Psoas muscle (tissue), 7 donors: ENCODE measurements at regions not wholly inside any gene's neighbourhood (a gene's known extent, or its start where the extent isn't known, plus 50 kb on each side); places are given as distances from the start of the nearest gene placed in this dataset.

ENCODE experiments used
- ATAC-seq, 4 donors: fragments of 200-7000 bp; cut with Tn5 transposase; one replicate each; pipeline ENCODE4 v1.9.1; 2020; ENCODE audit warnings: moderate library complexity in 3 of 4, mild to moderate bottlenecking in 2 of 4
- DNase-seq, 2 donors: peaks; one replicate each; pipeline ENCODE4 v3.0.0-alpha.2; 2020
- H3K27ac ChIP-seq: fragments of 200-600 bp; one replicate; pipeline ENCODE4 v1.8.0; 2022
- H3K27me3 ChIP-seq, 3 donors: fragments of 200-600 bp in 1 of 3; one replicate each; pipeline versions ENCODE4 v1.6.1 to v1.8.0; 2013 to 2022; ENCODE audit warnings: low read length in 2 of 3, mild to moderate bottlenecking in 2 of 3, moderate library complexity in 1 of 3; ENCODE audit not compliant: insufficient read depth in 3 of 3
- H3K36me3 ChIP-seq, 2 donors: fragments of 200-600 bp in 1 of 2; one replicate each; pipeline versions ENCODE4 v1.6.1 to v1.8.0; 2013 to 2022; ENCODE audit warnings: low read depth in 1 of 2, mild to moderate bottlenecking in 1 of 2, moderate library complexity in 1 of 2; ENCODE audit not compliant: insufficient read depth in 1 of 2
- H3K4me1 ChIP-seq: fragments of 200-600 bp; one replicate; pipeline ENCODE4 v1.8.0; 2022
- H3K4me3 ChIP-seq: fragments of 200-600 bp; one replicate; pipeline ENCODE4 v1.8.0; 2022; ENCODE audit warnings: mild to moderate bottlenecking
- H3K9me3 ChIP-seq: fragments of 200-600 bp; one replicate; pipeline ENCODE4 v1.8.0; 2022
- WGBS, 3 donors: extraction: QIAGEN DNeasy Blood & Tissue Kit; methylation state at CpG; one replicate each; pipeline versions ENCODE4 v1.1.6 to v1.1.7; 2013; 5-methylcytosine and 5-hydroxymethylcytosine counted together
- intact Hi-C, 2 donors: fragments of 100-400 bp; cut with DNase I; formaldehyde crosslinking; loops; one replicate each; pipeline versions ENCODE4 v1.11.0 to v1.14.2; 2022
- TF ChIP-seq, protein P1 (sequence below): fragments of 200-600 bp; IDR thresholded peaks from one replicate; pipeline ENCODE4 v1.8.0; 2022; ENCODE audit warnings: antibody characterized with exemption
- donor health status: healthy with polysubstance abuse.
- donor health status: DM: no; HTN: no; CAD: no; lungs with moderate emphysema.
- donor health status: Bipolar disorder and iron deficiency.
- donor health status: healthy.
- donor health status: DM: yes; HTN: yes; CAD: no.
- donor health status: DM: no; HTN: no; CAD: no.
- donor health status: DM: yes; HTN: yes; CAD: no.

GRCh38 chr2:6064757-6065156, 372.6 kb downstream of the SOX11 start:
- no peaks in the 10 kb centered on the region for H3K27me3 ChIP-seq
- TF ChIP-seq, protein P1, sequence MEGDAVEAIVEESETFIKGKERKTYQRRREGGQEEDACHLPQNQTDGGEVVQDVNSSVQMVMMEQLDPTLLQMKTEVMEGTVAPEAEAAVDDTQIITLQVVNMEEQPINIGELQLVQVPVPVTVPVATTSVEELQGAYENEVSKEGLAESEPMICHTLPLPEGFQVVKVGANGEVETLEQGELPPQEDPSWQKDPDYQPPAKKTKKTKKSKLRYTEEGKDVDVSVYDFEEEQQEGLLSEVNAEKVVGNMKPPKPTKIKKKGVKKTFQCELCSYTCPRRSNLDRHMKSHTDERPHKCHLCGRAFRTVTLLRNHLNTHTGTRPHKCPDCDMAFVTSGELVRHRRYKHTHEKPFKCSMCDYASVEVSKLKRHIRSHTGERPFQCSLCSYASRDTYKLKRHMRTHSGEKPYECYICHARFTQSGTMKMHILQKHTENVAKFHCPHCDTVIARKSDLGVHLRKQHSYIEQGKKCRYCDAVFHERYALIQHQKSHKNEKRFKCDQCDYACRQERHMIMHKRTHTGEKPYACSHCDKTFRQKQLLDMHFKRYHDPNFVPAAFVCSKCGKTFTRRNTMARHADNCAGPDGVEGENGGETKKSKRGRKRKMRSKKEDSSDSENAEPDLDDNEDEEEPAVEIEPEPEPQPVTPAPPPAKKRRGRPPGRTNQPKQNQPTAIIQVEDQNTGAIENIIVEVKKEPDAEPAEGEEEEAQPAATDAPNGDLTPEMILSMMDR = no peak
- H3K27ac ChIP-seq = no peak overlapping the region
- H3K4me1 ChIP-seq = no peaks in the 10 kb centered on the region
- H3K9me3 ChIP-seq = no peaks in the 10 kb centered on the region
- 60 to 74% (median 67%) methylated on average over 2 of the region's 2 CpGs for WGBS, 3 donors
- no peak overlapping the region for H3K4me3 ChIP-seq
- DNase-seq (no peak), ATAC-seq (no peak)
- intact Hi-C loops = no loop called here
- no peaks in the 10 kb centered on the region for H3K36me3 ChIP-seq

DNA sequence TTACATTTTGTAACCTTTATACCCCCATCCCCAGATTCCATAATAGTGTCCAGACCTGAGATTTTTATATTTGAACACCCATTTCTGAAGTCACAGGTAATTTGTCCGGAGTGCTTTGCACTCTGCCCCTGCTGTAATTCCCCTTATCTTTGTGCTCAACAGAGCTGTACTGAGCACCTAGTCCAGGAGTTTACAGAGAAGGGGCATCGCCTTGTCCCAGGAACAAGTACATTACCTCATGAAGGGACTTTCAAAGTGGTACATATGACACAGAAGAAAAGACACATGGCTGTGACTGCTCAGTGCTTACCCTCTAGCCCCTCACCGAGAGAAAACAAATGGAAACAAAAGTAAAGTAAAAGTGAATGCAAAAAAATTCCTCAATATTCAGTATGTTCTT, 373.5 kb downstream of the SOX11 start:
- DNase-seq (no peak), ATAC-seq (no peak)
- TF ChIP-seq, protein P1 = no peak
- no peaks in the 10 kb centered on the region for H3K9me3 ChIP-seq
- WGBS, 3 donors = 85 to 90% (median 89%) methylated on average over 3 of the region's 3 CpGs
- no peak overlapping the region for H3K27ac ChIP-seq
- intact Hi-C loops = no loop called here
- H3K4me3 ChIP-seq = no peak overlapping the region
- no peaks in the 10 kb centered on the region for H3K4me1 ChIP-seq
- H3K36me3 ChIP-seq = no peaks in the 10 kb centered on the region
- no peaks in the 10 kb centered on the region for H3K27me3 ChIP-seq

- TF ChIP-seq, protein P1 = no peak
- intact Hi-C loops = no loop called here
- no peaks in the 10 kb centered on the region for H3K36me3 ChIP-seq
- ATAC-seq = no peak
- 71 to 79% (median 73%) methylated on average over 6 of the region's 6 CpGs for WGBS, 3 donors
- H3K27ac ChIP-seq = no peak overlapping the region
- DNase-seq = no peak
- H3K27me3 ChIP-seq = no peaks in the 10 kb centered on the region
- no peaks in the 10 kb centered on the region for H3K9me3 ChIP-seq
- no peak overlapping the region for H3K4me3 ChIP-seq
- no peaks in the 10 kb centered on the region for H3K4me1 ChIP-seq
Measured at GRCh38 chr2:6067089-6067488, 374.9 kb downstream of the SOX11 start.

- H3K27me3 ChIP-seq = no peaks in the 10 kb centered on the region
- no peak overlapping the region for H3K4me3 ChIP-seq
- no peaks in the 10 kb centered on the region for H3K9me3 ChIP-seq
- TF ChIP-seq, protein P1 = no peak
- H3K27ac ChIP-seq = no peak overlapping the region
- no peaks in the 10 kb centered on the region for H3K4me1 ChIP-seq
- ATAC-seq = no peak
- intact Hi-C loops = no loop called here
- no peak for DNase-seq
- no peaks in the 10 kb centered on the region for H3K36me3 ChIP-seq
Measured at GRCh38 chr2:6067806-6068205, 375.6 kb downstream of the SOX11 start.

DNA sequence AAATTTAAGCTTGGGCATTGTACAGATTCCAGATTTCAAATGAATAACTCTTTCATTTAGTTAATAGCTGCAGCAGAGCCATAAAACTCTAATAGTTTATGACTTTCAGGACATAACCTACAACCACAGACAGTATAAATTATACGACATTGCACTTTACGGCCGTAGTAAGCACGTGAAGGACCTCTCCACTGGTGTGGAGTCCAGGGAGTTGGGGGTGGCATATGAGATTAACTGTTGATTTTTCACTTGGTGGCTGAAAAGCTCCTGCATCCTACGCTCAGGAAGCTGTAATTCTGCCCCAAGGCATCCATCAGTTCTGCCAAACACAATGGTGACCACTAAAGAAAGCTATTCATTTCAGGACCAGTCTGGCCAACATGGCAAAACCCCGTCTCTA, 376.2 kb downstream of the SOX11 start:
- DNase-seq (no peak), ATAC-seq (no peak)
- intact Hi-C loops = no loop called here
- TF ChIP-seq, protein P1 = no peak
- Histone ChIP-seq H3K4me3 (no peak overlapping the region), H3K27ac (no peak overlapping the region), H3K9me3 (no peaks in the 10 kb centered on the region), H3K36me3 (no peaks in the 10 kb centered on the region), H3K27me3 (no peaks in the 10 kb centered on the region), H3K4me1 (no peaks in the 10 kb centered on the region)
- 88 to 90% (median 88%) methylated on average over 6 of the region's 6 CpGs for WGBS, 3 donors
